ENCODE measurements at regions not wholly inside any gene's neighbourhood (a gene's known extent, or its start where the extent isn't known, plus 50 kb on each side); places are given as distances from the start of the nearest gene placed in this dataset.

- TF ChIP-seq CTCF (IDR thresholded peaks at IDR 0.05) (no peak), POLR2A (IDR thresholded peaks at IDR 0.05) (no peak), EP300 (IDR thresholded peaks at IDR 0.05) (no peak)
Measured at GRCh38 chr5:123263859-123264258, 159.3 kb downstream of the CEP120 start.
